H1 (cell line): ENCODE measurements at regions not wholly inside any gene's neighbourhood (a gene's known extent, or its start where the extent isn't known, plus 50 kb on each side); places are given as distances from the start of the nearest gene placed in this dataset.

Experiments used
- ASH2L ChIP-seq: fragments of 200-600, 300-600 bp; sonication (generic); IDR thresholded peaks from one replicate; pipeline ENCODE4 v1.7.1; 2017; ENCODE audit warnings: low read length
- KDM5A ChIP-seq: fragments of 200-600 bp; IDR thresholded peaks from 2 replicates; pipeline ENCODE4 v1.7.1; 2012; ENCODE audit warnings: mild to moderate bottlenecking, low read length, inconsistent platforms, mixed read lengths
- SRF ChIP-seq: IDR thresholded peaks from 2 replicates; pipeline ENCODE4 v1.6.1; 2011; ENCODE audit warnings: mild to moderate bottlenecking, low read depth, low read length, moderate library complexity
- TAF7 ChIP-seq: optimal IDR thresholded peaks from 2 replicates; pipeline ENCODE3; 2011; ENCODE audit warnings: low read depth, mild to moderate bottlenecking, inconsistent platforms, low read length, moderate library complexity, borderline replicate concordance
- TF ChIP-seq, protein P1 (sequence below): fragments of 300-600 bp; sonication (generic); IDR thresholded peaks from 2 replicates; pipeline ENCODE4 v1.7.1; 2012; ENCODE audit warnings: low read length, moderate library complexity, mild to moderate bottlenecking, inconsistent platforms; ENCODE audit not compliant: insufficient replicate concordance
- TF ChIP-seq, protein P2 (sequence below): IDR thresholded peaks from 2 replicates; pipeline ENCODE4 v1.6.1; 2011; ENCODE audit warnings: low read depth, mild to moderate bottlenecking, low read length; ENCODE audit not compliant: insufficient read depth

GRCh38 chr10:62626079-62626478, 178.4 kb upstream of the ADO start (continued):
- TF ChIP-seq, protein P1, sequence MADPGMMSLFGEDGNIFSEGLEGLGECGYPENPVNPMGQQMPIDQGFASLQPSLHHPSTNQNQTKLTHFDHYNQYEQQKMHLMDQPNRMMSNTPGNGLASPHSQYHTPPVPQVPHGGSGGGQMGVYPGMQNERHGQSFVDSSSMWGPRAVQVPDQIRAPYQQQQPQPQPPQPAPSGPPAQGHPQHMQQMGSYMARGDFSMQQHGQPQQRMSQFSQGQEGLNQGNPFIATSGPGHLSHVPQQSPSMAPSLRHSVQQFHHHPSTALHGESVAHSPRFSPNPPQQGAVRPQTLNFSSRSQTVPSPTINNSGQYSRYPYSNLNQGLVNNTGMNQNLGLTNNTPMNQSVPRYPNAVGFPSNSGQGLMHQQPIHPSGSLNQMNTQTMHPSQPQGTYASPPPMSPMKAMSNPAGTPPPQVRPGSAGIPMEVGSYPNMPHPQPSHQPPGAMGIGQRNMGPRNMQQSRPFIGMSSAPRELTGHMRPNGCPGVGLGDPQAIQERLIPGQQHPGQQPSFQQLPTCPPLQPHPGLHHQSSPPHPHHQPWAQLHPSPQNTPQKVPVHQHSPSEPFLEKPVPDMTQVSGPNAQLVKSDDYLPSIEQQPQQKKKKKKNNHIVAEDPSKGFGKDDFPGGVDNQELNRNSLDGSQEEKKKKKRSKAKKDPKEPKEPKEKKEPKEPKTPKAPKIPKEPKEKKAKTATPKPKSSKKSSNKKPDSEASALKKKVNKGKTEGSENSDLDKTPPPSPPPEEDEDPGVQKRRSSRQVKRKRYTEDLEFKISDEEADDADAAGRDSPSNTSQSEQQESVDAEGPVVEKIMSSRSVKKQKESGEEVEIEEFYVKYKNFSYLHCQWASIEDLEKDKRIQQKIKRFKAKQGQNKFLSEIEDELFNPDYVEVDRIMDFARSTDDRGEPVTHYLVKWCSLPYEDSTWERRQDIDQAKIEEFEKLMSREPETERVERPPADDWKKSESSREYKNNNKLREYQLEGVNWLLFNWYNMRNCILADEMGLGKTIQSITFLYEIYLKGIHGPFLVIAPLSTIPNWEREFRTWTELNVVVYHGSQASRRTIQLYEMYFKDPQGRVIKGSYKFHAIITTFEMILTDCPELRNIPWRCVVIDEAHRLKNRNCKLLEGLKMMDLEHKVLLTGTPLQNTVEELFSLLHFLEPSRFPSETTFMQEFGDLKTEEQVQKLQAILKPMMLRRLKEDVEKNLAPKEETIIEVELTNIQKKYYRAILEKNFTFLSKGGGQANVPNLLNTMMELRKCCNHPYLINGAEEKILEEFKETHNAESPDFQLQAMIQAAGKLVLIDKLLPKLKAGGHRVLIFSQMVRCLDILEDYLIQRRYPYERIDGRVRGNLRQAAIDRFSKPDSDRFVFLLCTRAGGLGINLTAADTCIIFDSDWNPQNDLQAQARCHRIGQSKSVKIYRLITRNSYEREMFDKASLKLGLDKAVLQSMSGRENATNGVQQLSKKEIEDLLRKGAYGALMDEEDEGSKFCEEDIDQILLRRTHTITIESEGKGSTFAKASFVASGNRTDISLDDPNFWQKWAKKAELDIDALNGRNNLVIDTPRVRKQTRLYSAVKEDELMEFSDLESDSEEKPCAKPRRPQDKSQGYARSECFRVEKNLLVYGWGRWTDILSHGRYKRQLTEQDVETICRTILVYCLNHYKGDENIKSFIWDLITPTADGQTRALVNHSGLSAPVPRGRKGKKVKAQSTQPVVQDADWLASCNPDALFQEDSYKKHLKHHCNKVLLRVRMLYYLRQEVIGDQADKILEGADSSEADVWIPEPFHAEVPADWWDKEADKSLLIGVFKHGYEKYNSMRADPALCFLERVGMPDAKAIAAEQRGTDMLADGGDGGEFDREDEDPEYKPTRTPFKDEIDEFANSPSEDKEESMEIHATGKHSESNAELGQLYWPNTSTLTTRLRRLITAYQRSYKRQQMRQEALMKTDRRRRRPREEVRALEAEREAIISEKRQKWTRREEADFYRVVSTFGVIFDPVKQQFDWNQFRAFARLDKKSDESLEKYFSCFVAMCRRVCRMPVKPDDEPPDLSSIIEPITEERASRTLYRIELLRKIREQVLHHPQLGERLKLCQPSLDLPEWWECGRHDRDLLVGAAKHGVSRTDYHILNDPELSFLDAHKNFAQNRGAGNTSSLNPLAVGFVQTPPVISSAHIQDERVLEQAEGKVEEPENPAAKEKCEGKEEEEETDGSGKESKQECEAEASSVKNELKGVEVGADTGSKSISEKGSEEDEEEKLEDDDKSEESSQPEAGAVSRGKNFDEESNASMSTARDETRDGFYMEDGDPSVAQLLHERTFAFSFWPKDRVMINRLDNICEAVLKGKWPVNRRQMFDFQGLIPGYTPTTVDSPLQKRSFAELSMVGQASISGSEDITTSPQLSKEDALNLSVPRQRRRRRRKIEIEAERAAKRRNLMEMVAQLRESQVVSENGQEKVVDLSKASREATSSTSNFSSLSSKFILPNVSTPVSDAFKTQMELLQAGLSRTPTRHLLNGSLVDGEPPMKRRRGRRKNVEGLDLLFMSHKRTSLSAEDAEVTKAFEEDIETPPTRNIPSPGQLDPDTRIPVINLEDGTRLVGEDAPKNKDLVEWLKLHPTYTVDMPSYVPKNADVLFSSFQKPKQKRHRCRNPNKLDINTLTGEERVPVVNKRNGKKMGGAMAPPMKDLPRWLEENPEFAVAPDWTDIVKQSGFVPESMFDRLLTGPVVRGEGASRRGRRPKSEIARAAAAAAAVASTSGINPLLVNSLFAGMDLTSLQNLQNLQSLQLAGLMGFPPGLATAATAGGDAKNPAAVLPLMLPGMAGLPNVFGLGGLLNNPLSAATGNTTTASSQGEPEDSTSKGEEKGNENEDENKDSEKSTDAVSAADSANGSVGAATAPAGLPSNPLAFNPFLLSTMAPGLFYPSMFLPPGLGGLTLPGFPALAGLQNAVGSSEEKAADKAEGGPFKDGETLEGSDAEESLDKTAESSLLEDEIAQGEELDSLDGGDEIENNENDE, result no peak
- TF ChIP-seq SRF (no peak), KDM5A (no peak), TAF7 (no peak), ASH2L (no peak)
- TF ChIP-seq, protein P2, sequence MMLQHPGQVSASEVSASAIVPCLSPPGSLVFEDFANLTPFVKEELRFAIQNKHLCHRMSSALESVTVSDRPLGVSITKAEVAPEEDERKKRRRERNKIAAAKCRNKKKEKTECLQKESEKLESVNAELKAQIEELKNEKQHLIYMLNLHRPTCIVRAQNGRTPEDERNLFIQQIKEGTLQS, result no peak
